Tibial nerve (tissue), 4 donors: ENCODE measurements at regions not wholly inside any gene's neighbourhood (a gene's known extent, or its start where the extent isn't known, plus 50 kb on each side); places are given as distances from the start of the nearest gene placed in this dataset.

ENCODE experiments used
- DNase-seq, 2 donors: peaks; one replicate each; pipeline ENCODE4 v3.0.0-alpha.2; 2019; ENCODE audit warnings: low spot score in 2 of 2
- H3K27ac ChIP-seq, 4 donors: fragments of 200-600 bp; sonication (generic) in 3 of 4; one replicate each; pipeline ENCODE4 v1.5.1; 2017 to 2019; ENCODE audit warnings: mild to moderate bottlenecking in 1 of 4
- H3K27me3 ChIP-seq, 2 donors: fragments of 200-600 bp; sonication (generic) in 1 of 2; one replicate each; pipeline versions ENCODE4 v1.5.1 to v1.6.0; 2017 to 2019
- H3K36me3 ChIP-seq, 3 donors: fragments of 200-600 bp; sonication (generic); one replicate each; pipeline ENCODE4 v1.5.1; 2018 to 2019
- H3K4me1 ChIP-seq, 4 donors: fragments of 200-600 bp; sonication (generic) in 3 of 4; one replicate each; pipeline ENCODE4 v1.5.1; 2017 to 2019
- H3K4me3 ChIP-seq, 4 donors: fragments of 200-600 bp; sonication (generic) in 3 of 4; one replicate each; pipeline ENCODE4 v1.5.1; 2017 to 2019; ENCODE audit warnings: mild to moderate bottlenecking in 1 of 4, moderate library complexity in 1 of 4
- H3K9me3 ChIP-seq, 4 donors: fragments of 200-600 bp; sonication (generic) in 3 of 4; one replicate each; pipeline ENCODE4 v1.5.1; 2017 to 2019
- EP300 ChIP-seq, 2 donors: sonication (generic); formaldehyde crosslinking; IDR thresholded peaks; one replicate each; pipeline ENCODE4 v1.6.1; 2017; ENCODE audit warnings: antibody characterized with exemption in 2 of 2, mild to moderate bottlenecking in 1 of 2
- POLR2A ChIP-seq, 2 donors: fragments of 450-650 bp; IDR thresholded peaks; one replicate each; pipeline ENCODE4 v1.6.1; 2017; ENCODE audit warnings: antibody characterized with exemption in 2 of 2, mild to moderate bottlenecking in 2 of 2, moderate library complexity in 2 of 2
- WGBS, 2 donors: methylation state at CpG; one replicate each; pipeline ENCODE4 v1.1.5; 2018; 5-methylcytosine and 5-hydroxymethylcytosine counted together
- TF ChIP-seq, protein P1 (sequence below), 5 experiments: fragments of 200-600 bp in 3 of 5; fragments of 450-650 bp in 2 of 5; sonication (generic) in 3 of 5; IDR thresholded peaks; one replicate each; pipeline ENCODE4 v1.5.1; 2016 to 2019; ENCODE audit warnings: antibody characterized with exemption in 5 of 5, mild to moderate bottlenecking in 3 of 5, moderate library complexity in 2 of 5

DNA sequence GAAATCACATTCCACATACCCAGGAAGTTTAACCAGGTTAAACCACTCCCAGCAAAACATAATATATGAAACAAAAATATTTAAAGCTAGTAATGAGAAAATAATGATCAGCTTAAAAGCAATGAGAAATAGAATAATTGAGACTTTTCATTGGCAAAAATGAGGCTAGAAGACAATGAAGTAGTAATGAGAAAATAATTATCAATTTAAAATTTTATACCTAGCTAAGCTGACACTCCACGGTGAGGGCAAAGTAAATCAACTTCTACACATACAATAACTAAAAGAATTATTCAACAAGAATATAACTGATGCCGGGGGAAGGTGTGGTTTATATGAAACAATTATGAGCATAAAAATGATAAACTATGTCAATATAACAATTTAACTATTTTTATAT, 82.2 kb upstream of the TES start:
- 93 to 98% methylated on average over 2 of the region's 2 CpGs for WGBS, 2 donors
- H3K9me3 ChIP-seq = peaks cover 0 to 11% (median 0%) of the 10 kb centered on the region in 4 donors
- DNase-seq = no peak
- no peak overlapping the region for H3K4me3 ChIP-seq
- H3K27me3 ChIP-seq = no peaks in the 10 kb centered on the region
- peaks cover 0 to 2% (median 0%) of the 10 kb centered on the region in 4 donors for H3K4me1 ChIP-seq
- H3K27ac ChIP-seq = no peak overlapping the region
- no peaks in the 10 kb centered on the region for H3K36me3 ChIP-seq
- TF ChIP-seq, protein P1, sequence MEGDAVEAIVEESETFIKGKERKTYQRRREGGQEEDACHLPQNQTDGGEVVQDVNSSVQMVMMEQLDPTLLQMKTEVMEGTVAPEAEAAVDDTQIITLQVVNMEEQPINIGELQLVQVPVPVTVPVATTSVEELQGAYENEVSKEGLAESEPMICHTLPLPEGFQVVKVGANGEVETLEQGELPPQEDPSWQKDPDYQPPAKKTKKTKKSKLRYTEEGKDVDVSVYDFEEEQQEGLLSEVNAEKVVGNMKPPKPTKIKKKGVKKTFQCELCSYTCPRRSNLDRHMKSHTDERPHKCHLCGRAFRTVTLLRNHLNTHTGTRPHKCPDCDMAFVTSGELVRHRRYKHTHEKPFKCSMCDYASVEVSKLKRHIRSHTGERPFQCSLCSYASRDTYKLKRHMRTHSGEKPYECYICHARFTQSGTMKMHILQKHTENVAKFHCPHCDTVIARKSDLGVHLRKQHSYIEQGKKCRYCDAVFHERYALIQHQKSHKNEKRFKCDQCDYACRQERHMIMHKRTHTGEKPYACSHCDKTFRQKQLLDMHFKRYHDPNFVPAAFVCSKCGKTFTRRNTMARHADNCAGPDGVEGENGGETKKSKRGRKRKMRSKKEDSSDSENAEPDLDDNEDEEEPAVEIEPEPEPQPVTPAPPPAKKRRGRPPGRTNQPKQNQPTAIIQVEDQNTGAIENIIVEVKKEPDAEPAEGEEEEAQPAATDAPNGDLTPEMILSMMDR (IDR thresholded peaks at IDR 0.05) = no peak
- no peak for TF ChIP-seq EP300 (IDR thresholded peaks at IDR 0.05)
- TF ChIP-seq POLR2A (IDR thresholded peaks at IDR 0.05) = no peak

DNA sequence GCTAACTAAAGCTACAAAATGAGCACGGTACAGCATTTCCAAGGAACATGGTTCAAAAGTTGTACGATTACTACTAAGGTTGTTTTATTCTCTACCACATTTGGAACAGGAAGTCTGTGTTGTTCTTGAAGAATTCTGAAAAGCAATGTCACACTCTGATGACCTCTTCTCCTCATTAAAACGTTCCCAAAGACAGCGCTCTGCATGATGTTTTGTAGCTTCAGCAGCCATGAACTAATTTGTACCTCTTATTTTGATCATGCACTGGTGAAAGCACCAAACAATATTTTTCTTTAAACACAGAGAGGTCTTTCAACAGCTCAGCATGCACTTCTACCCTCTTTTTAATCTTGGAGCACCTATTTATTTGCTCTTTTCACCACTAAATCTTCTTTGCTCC, 75.0 kb upstream of the TES start:
- WGBS, 2 donors = 49 to 50% methylated on average over 4 of the region's 4 CpGs

DNA sequence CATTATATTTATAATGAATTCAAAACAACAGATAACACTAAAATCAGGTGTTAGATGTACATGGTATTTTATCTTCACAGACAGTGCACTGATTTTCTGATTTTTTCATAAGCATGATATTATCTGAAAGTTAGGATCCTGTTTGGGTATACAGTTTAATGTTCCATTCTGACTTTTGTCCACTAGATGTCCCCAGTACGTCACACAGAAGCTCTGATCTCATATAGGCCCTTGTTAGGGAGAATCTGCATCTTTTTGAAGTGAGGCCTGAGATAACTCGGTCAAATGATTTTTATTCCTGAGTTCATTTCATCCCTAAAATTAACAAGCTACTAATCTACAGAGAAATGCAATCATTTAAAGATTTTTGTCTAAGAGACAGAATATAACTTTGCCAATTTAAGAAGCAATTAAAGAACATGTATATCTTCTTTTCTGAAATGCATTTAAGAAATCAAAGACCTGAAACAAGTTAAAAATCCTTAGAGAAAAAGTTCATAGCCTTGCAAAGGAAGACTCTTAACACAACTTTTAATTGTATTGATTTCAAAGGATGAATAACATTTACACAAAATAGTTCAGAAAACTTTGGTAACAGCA, 72.0 kb upstream of the TES start:
- no peaks in the 10 kb centered on the region for H3K4me1 ChIP-seq
- TF ChIP-seq, protein P1 (IDR thresholded peaks at IDR 0.05) = peak; percentile 66 to 75 (median 68)
- no peak for TF ChIP-seq POLR2A (IDR thresholded peaks at IDR 0.05)
- no peak for TF ChIP-seq EP300 (IDR thresholded peaks at IDR 0.05)
- H3K4me3 ChIP-seq = no peak overlapping the region
- no peaks in the 10 kb centered on the region for H3K36me3 ChIP-seq
- no peak overlapping the region for H3K27ac ChIP-seq
- no peaks in the 10 kb centered on the region for H3K27me3 ChIP-seq
- no peaks in the 10 kb centered on the region for H3K9me3 ChIP-seq
- WGBS, 2 donors = 14 to 20% methylated on average over 2 of the region's 2 CpGs
- peak in 1 of 2 donors; percentile 28 for DNase-seq

More for the DNA sequence above, 75.0 kb upstream of the TES start:
- H3K9me3 ChIP-seq = no peaks in the 10 kb centered on the region
- no peaks in the 10 kb centered on the region for H3K27me3 ChIP-seq
- H3K4me3 ChIP-seq = no peak overlapping the region
- no peak for DNase-seq
- H3K4me1 ChIP-seq = no peaks in the 10 kb centered on the region
- no peaks in the 10 kb centered on the region for H3K36me3 ChIP-seq
- TF ChIP-seq EP300 (IDR thresholded peaks at IDR 0.05) = no peak
- TF ChIP-seq POLR2A (IDR thresholded peaks at IDR 0.05) = no peak
- TF ChIP-seq, protein P1 (IDR thresholded peaks at IDR 0.05) = no peak
- H3K27ac ChIP-seq = no peak overlapping the region

DNA sequence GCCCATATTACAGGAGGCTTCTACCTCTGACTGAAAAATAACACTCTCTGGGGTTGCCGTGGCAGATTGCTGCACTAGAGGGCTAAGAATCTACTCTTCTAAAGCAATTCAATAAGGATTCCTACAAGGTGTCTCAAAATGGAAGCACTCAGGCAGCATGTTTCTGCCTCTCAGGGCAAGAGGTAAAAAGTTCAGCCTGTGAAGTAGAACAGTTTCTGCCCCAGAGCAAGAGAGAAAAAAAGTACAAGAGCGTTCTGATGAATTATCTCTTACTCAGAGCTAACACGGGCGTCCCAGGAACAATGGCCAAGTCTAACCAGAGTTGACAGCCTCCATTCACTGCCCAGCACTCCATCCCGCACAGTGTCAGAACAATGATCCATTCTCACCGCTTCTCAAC, 71.3 kb upstream of the TES start:
- Histone ChIP-seq H3K4me3 (no peak overlapping the region), H3K36me3 (no peaks in the 10 kb centered on the region), H3K27me3 (no peaks in the 10 kb centered on the region), H3K4me1 (no peaks in the 10 kb centered on the region), H3K9me3 (no peaks in the 10 kb centered on the region), H3K27ac (no peak overlapping the region)
- 51 to 54% methylated on average over 6 of the region's 6 CpGs for WGBS, 2 donors
- no peak for DNase-seq
- TF ChIP-seq EP300 (IDR thresholded peaks at IDR 0.05) (no peak), POLR2A (IDR thresholded peaks at IDR 0.05) (no peak)
- TF ChIP-seq, protein P1 (IDR thresholded peaks at IDR 0.05) = no peak

DNA sequence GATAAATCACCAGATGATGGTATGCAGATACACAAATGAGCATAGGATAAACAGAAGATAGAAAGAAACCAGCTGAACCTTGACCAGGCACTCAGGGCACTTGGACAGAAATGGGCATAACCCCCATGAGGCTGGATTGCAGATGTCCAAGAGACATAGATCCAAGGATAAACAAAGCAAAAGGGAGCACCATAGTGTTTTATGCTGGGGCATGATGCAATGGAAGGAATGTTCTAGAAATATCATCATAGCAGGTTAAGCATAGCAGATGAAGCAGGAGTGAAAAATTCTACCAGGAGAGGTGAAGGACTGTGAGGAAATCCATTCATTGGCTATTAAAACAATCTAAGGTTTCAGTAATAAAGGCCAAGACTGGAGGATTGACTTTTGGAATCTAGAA, 70.5 kb upstream of the TES start:
- no peak for TF ChIP-seq EP300 (IDR thresholded peaks at IDR 0.05)
- TF ChIP-seq POLR2A (IDR thresholded peaks at IDR 0.05) = no peak
- TF ChIP-seq, protein P1 (IDR thresholded peaks at IDR 0.05) = no peak
- H3K9me3 ChIP-seq = no peaks in the 10 kb centered on the region
- H3K36me3 ChIP-seq = no peaks in the 10 kb centered on the region
- H3K27me3 ChIP-seq = no peaks in the 10 kb centered on the region
- H3K27ac ChIP-seq = no peak overlapping the region
- DNase-seq = no peak
- H3K4me3 ChIP-seq = no peak overlapping the region
- H3K4me1 ChIP-seq = no peaks in the 10 kb centered on the region
